HL-60 (cell line): ENCODE measurements at regions not wholly inside any gene's neighbourhood (a gene's known extent, or its start where the extent isn't known, plus 50 kb on each side); places are given as distances from the start of the nearest gene placed in this dataset.
"Not testable (repeated sequence)": the region's sequence is repeated elsewhere in the genome, so short reads cannot be mapped to it uniquely, and the experiment has no call there.

Experiments used
- DNase-seq, 2 experiments: peaks; one replicate each; pipeline ENCODE4 v3.0.0-alpha.2; 2010 to 2020; ENCODE audit warnings: low read depth in 1 of 2, low spot score in 1 of 2
- H3K27ac ChIP-seq: fragments of 250-450 bp; sonication (Bioruptor Pico); replicated peaks from 2 replicates; pipeline ENCODE4 v1.5.1; 2020; ENCODE audit warnings: mild to moderate bottlenecking, moderate library complexity
- H3K27me3 ChIP-seq: fragments of 250-450 bp; sonication (Bioruptor Pico); 2 replicates; pipeline ENCODE4 v1.5.1; 2021; ENCODE audit warnings: mild to moderate bottlenecking, moderate library complexity; ENCODE audit not compliant: insufficient read depth, poor library complexity, severe bottlenecking
- H3K4me3 ChIP-seq: replicated peaks from 2 replicates; pipeline ENCODE4 v1.5.1; 2011; ENCODE audit warnings: mild to moderate bottlenecking, control low read depth, low read length; ENCODE audit not compliant: insufficient read depth
- GABPA ChIP-seq: IDR thresholded peaks from 2 replicates; pipeline ENCODE4 v1.6.1; 2012; ENCODE audit warnings: low read depth
- POLR2AphosphoS5 ChIP-seq: IDR thresholded peaks from 2 replicates; pipeline ENCODE4 v1.6.1; 2012; ENCODE audit warnings: low read depth
- SPI1 ChIP-seq: IDR thresholded peaks from 2 replicates; pipeline ENCODE4 v1.6.1; 2012; ENCODE audit warnings: low read depth, mild to moderate bottlenecking, borderline replicate concordance
- TF ChIP-seq, protein P1 (sequence below): IDR thresholded peaks from one replicate; pipeline ENCODE4 v1.5.1; 2011; ENCODE audit warnings: low read length, control low read depth, inconsistent platforms; ENCODE audit not compliant: insufficient read depth
- TF ChIP-seq, protein P2 (sequence below): IDR thresholded peaks from 2 replicates; pipeline ENCODE4 v1.6.1; 2012; ENCODE audit warnings: low read depth; ENCODE audit not compliant: insufficient replicate concordance

DNA sequence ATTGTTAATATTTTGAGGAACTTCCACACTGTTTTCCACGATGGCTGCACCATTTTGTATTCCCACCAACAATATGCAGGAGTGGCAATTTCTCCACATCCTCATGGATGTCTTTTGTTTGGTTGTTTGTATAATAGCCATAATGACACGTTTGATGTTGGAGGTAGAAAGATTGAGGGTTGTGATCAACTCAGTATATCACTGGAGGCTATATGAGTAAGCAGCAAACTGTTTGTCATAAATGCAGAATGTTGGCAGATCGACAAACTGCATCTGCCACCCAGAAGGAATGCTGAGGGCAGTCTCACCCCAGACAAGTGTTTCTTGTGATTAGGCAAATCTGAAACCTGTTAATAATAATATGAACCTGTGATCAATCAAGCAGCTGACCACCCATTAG lies 243.9 kb upstream of the WDFY3 start:
- no peak for DNase-seq

DNA sequence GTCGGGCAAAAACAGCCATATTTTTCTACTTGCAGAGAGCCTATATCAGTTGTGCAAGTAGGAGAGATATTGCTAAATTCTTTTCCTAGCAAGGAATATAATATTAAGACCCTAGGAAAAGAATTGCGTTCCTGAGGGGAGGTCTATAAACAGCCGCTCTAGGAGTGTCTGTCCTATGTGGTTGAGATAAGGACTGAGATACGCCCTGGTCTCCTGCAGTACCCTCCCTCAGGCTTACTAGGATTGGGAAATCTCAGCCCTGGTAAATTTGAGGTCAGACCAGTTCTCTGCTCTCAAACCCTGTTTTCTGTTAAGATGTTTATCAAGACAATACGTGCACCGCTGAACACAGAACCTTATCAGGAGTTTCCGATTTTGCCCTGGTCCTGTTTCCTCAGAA lies 250.1 kb upstream of the WDFY3 start:
- not testable (repeated sequence) for H3K27me3 ChIP-seq, H3K27ac ChIP-seq, DNase-seq, H3K4me3 ChIP-seq

More for the DNA sequence above, 243.9 kb upstream of the WDFY3 start:
- TF ChIP-seq SPI1 (no peak), GABPA (no peak), POLR2AphosphoS5 (no peak)
- TF ChIP-seq, protein P1, sequence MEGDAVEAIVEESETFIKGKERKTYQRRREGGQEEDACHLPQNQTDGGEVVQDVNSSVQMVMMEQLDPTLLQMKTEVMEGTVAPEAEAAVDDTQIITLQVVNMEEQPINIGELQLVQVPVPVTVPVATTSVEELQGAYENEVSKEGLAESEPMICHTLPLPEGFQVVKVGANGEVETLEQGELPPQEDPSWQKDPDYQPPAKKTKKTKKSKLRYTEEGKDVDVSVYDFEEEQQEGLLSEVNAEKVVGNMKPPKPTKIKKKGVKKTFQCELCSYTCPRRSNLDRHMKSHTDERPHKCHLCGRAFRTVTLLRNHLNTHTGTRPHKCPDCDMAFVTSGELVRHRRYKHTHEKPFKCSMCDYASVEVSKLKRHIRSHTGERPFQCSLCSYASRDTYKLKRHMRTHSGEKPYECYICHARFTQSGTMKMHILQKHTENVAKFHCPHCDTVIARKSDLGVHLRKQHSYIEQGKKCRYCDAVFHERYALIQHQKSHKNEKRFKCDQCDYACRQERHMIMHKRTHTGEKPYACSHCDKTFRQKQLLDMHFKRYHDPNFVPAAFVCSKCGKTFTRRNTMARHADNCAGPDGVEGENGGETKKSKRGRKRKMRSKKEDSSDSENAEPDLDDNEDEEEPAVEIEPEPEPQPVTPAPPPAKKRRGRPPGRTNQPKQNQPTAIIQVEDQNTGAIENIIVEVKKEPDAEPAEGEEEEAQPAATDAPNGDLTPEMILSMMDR: no peak
- TF ChIP-seq, protein P2, sequence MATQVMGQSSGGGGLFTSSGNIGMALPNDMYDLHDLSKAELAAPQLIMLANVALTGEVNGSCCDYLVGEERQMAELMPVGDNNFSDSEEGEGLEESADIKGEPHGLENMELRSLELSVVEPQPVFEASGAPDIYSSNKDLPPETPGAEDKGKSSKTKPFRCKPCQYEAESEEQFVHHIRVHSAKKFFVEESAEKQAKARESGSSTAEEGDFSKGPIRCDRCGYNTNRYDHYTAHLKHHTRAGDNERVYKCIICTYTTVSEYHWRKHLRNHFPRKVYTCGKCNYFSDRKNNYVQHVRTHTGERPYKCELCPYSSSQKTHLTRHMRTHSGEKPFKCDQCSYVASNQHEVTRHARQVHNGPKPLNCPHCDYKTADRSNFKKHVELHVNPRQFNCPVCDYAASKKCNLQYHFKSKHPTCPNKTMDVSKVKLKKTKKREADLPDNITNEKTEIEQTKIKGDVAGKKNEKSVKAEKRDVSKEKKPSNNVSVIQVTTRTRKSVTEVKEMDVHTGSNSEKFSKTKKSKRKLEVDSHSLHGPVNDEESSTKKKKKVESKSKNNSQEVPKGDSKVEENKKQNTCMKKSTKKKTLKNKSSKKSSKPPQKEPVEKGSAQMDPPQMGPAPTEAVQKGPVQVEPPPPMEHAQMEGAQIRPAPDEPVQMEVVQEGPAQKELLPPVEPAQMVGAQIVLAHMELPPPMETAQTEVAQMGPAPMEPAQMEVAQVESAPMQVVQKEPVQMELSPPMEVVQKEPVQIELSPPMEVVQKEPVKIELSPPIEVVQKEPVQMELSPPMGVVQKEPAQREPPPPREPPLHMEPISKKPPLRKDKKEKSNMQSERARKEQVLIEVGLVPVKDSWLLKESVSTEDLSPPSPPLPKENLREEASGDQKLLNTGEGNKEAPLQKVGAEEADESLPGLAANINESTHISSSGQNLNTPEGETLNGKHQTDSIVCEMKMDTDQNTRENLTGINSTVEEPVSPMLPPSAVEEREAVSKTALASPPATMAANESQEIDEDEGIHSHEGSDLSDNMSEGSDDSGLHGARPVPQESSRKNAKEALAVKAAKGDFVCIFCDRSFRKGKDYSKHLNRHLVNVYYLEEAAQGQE: no peak
- H3K27me3 ChIP-seq: no peaks in the 10 kb centered on the region
- no peak overlapping the region for H3K4me3 ChIP-seq
- H3K27ac ChIP-seq: no peak overlapping the region

DNA sequence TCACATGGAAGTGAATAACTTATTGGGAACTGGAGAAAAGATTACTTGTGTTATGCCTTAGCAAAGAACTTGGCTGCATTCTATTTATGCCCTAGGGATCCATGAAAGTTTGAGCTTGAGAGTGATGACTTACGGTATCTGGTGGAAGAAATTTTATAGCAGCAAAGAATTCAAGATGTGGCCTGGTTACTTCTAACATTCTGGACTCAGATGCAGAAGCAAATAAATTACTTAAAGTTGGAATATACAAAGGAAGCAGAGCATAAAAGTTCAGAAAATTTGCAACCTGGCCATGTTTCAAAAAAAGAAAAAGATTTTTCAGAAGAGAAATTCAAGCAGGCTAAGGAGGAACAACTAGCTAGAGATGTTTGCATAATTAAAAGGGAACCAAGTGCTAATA lies 252.3 kb upstream of the WDFY3 start:
- TF ChIP-seq POLR2AphosphoS5: no peak
- TF ChIP-seq, protein P1: no peak
- TF ChIP-seq, protein P2: no peak
- TF ChIP-seq SPI1: no peak
- TF ChIP-seq GABPA: no peak
- Histone ChIP-seq H3K27ac (no peak overlapping the region), H3K27me3 (no peaks in the 10 kb centered on the region), H3K4me3 (no peak overlapping the region)
- DNase-seq: no peak

DNA sequence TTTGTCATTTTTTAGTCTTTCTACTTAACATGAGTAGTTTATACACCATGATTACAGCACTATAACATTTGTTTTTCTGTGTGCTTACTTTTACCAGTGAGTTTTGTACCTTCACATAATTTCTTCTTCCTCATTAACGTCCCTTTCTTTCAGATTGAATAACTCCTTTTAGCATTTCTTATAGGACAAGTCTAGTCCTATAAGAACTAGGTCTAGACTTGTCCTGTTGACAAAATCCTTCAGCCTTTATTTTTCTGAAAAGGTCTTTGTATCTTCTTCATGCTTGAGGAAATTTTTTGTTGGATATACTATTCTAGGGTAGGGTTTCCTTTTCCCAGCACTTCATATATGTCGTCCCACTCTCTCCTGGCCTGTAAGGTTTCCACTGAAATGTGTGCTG lies 253.3 kb upstream of the ARHGAP24 start:
- no peaks in the 10 kb centered on the region for H3K27me3 ChIP-seq
- TF ChIP-seq SPI1 (no peak), GABPA (no peak), POLR2AphosphoS5 (no peak)
- TF ChIP-seq, protein P2: no peak
- TF ChIP-seq, protein P1: no peak
- H3K27ac ChIP-seq: no peak overlapping the region
- H3K4me3 ChIP-seq: no peak overlapping the region
- no peak for DNase-seq
